ENCODE measurements at regions not wholly inside any gene's neighbourhood (a gene's known extent, or its start where the extent isn't known, plus 50 kb on each side); places are given as distances from the start of the nearest gene placed in this dataset.
"Not testable (repeated sequence)": the region's sequence is repeated elsewhere in the genome, so short reads cannot be mapped to it uniquely, and the experiment has no call there.

DNA sequence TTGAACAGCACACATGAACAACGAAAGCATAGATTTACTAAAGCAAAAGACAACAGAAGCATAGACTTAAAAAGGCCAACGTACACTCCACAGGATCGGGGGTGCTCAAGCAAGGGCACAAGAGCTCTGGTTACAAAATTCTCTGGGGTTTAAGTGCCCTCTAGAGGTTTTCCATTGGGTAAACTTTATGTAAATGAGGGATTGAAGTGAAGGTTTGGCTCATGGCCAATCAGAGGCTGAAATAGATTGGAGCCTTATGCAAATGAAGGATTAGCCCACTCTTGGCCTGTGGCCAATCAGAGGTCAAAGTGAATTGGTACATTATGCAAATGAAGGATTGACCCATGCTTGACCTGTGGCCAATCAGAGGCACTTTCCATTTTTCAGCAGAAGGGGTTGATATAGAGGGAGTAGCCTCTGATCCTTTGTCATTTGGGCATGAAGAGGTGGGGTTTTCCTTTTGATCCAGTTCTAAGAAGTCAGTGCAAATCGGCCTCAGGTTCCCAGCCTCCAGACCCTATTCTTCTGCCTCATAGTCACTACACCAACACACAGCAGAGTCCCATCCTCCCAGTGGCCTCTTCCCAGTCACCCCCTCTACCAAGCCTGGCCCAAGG is 244.9 kb downstream of the THBS2 start:
- Histone ChIP-seq H3K9me3 (ENCODE audit: control insufficient read depth, low read length) (peaks cover 3% of the 10 kb centered on the region), H3K36me3 (ENCODE audit: control insufficient read depth, insufficient read depth, low read length) (no peaks in the 10 kb centered on the region), H3K4me3 (ENCODE audit: extremely low read depth, insufficient read depth, low read length, poor library complexity, severe bottlenecking) (no peak overlapping the region), H3K27ac (ENCODE audit: low read depth, low read length, severe bottlenecking) (no peak overlapping the region), H3K4me1 (ENCODE audit: control insufficient read depth, insufficient read depth, low read length, poor library complexity, severe bottlenecking) (no peaks in the 10 kb centered on the region)
- WGBS, 2 experiments (ENCODE audit: insufficient coverage in 2 of 2) = 83 to 100% methylated on average over 2 to 3 of the region's 4 CpGs

DNA sequence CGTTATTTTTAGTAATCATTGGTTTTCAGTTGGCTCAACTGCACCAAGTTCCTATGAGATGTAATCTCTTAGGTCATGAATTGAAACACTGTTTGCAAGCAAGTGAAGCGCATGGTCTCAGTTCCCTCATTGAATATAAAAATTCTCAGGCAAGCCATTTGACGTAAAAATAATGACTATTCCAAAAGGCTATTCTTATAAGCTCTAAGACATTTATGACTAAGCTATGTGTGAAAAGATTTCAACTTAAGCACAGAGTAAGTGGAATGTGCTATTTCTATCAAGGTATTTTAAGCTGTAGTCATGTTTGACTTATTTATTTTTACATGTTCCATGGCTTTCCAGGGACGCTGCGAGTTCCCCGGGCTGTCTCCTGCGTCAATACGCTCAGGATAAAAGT is 248.5 kb downstream of the THBS2 start:
- Histone ChIP-seq H3K4me3 (ENCODE audit: extremely low read depth, insufficient read depth, low read length, poor library complexity, severe bottlenecking) (no peak overlapping the region), H3K27ac (ENCODE audit: low read depth, low read length, severe bottlenecking) (no peak overlapping the region), H3K4me1 (ENCODE audit: control insufficient read depth, insufficient read depth, low read length, poor library complexity, severe bottlenecking) (no peaks in the 10 kb centered on the region), H3K36me3 (ENCODE audit: control insufficient read depth, insufficient read depth, low read length) (no peaks in the 10 kb centered on the region), H3K9me3 (ENCODE audit: control insufficient read depth, low read length) (peaks cover 10% of the 10 kb centered on the region)
- WGBS, 2 experiments (ENCODE audit: insufficient coverage in 2 of 2) = 88 to 100% methylated on average over 1 of the region's 8 CpGs

DNA sequence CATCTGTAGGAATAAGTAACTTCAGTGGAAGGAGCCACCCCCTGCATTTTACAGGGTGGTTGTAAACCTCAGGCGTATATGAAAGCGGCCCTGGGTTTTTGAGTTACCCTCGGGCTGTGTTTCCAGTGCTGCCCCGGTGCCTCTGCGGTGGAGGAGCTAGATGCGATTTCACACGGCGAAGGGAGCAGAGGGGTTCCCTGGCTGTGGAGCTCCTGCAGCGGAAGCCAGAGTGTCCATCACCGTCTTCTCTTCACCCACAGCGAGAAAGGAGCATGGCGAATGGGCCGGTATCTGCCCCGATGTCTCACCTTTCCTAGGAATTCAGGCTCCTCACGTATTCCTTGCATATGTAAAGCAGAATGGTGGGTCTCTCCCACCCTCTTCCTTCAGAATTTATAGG is 253.6 kb downstream of the THBS2 start:
- H3K27ac ChIP-seq (ENCODE audit: low read depth, low read length, severe bottlenecking) = no peak overlapping the region
- no peak overlapping the region for H3K4me3 ChIP-seq (ENCODE audit: extremely low read depth, insufficient read depth, low read length, poor library complexity, severe bottlenecking)
- WGBS, 2 experiments (ENCODE audit: insufficient coverage in 2 of 2) = 91 to 96% methylated on average over 13 to 15 of the region's 15 CpGs
- H3K9me3 ChIP-seq (ENCODE audit: control insufficient read depth, low read length) = peaks cover 10% of the 10 kb centered on the region
- no peaks in the 10 kb centered on the region for H3K4me1 ChIP-seq (ENCODE audit: control insufficient read depth, insufficient read depth, low read length, poor library complexity, severe bottlenecking)
- H3K36me3 ChIP-seq (ENCODE audit: control insufficient read depth, insufficient read depth, low read length) = no peaks in the 10 kb centered on the region

DNA sequence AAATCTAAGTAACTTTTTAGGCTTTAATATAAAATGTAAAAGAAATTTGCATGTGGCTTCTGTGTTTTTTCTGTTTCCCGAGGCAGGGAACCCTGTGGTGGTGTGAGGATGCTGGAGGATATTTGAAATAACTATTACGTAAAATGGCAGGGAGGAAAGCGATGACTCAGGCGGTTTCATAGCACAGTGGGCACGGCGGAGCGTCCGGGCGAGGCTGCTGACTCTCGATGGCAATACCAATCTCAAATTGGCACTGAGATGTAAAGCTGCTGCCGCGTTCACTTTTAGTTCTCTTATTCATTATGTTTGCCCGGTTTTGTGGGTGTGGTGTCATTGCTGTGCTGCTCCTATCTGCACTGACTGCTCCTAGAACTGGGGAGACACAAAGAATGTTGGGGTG is 254.3 kb downstream of the THBS2 start:
- no peaks in the 10 kb centered on the region for H3K4me1 ChIP-seq (ENCODE audit: control insufficient read depth, insufficient read depth, low read length, poor library complexity, severe bottlenecking)
- 91 to 95% methylated on average over 10 to 13 of the region's 13 CpGs for WGBS, 2 experiments (ENCODE audit: insufficient coverage in 2 of 2)
- no peak overlapping the region for H3K27ac ChIP-seq (ENCODE audit: low read depth, low read length, severe bottlenecking)
- peaks cover 10% of the 10 kb centered on the region for H3K9me3 ChIP-seq (ENCODE audit: control insufficient read depth, low read length)
- no peaks in the 10 kb centered on the region for H3K36me3 ChIP-seq (ENCODE audit: control insufficient read depth, insufficient read depth, low read length)
- H3K4me3 ChIP-seq (ENCODE audit: extremely low read depth, insufficient read depth, low read length, poor library complexity, severe bottlenecking) = no peak overlapping the region

DNA sequence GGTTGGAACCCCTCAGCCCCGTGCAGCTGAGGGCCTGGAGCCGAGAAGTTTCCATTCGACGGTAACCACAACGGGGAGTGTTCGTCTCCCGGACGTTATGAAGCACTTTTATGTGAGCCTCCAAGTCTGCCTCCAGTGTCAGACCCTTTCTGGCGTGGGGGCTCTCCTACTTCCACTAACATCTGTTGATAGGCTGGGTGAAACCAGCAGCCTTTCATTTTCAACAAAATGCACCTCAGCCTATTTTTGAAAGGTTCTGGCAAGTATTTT is 257.4 kb downstream of the THBS2 start:
- Histone ChIP-seq H3K4me1 (ENCODE audit: control insufficient read depth, insufficient read depth, low read length, poor library complexity, severe bottlenecking) (no peaks in the 10 kb centered on the region), H3K27ac (ENCODE audit: low read depth, low read length, severe bottlenecking) (no peak overlapping the region), H3K36me3 (ENCODE audit: control insufficient read depth, insufficient read depth, low read length) (no peaks in the 10 kb centered on the region), H3K4me3 (ENCODE audit: extremely low read depth, insufficient read depth, low read length, poor library complexity, severe bottlenecking) (no peak overlapping the region), H3K9me3 (ENCODE audit: control insufficient read depth, low read length) (no peaks in the 10 kb centered on the region)
- WGBS, 2 experiments (ENCODE audit: insufficient coverage in 2 of 2) = 94 to 100% methylated on average over 9 of the region's 9 CpGs

DNA sequence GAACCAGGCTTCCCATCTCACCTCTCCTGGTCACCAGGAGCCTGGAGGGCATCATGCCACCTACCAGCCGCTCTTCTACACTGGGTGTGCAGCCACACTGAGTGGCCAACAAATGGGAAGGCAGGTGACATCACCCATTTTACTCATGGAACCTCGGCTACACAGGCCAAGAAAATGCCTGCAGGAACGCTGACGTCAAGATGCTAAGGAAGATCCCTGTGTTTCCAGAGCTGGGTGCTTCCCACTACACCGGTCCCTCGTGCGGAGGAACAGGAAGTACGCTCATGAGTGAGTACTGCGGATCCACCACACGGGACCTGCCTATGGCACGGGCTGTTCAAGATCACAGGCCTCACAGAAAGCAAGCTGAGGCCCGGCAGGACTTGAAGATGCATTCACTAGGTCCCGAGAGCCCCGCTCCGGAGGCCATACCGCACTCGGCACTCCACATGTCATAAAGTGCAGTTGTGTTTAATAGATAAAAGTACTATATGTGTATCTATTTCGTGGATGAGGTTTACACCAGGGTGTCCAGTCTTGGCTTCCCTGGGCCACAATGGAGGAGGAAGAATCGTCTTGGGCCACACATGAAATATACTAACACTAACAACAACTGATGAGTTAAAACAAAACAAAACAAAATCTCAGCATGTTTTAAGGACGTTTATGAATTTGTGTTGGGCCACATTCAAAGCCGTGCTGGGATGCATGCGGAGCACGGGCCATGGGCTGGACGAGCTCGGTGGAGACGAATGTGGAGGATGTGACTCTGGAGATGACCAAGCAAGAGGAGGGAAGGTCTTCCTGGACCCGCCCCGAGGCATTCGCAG is 257.9 kb downstream of the THBS2 start:
- Histone ChIP-seq H3K9me3 (ENCODE audit: control insufficient read depth, low read length) (no peaks in the 10 kb centered on the region), H3K4me3 (ENCODE audit: extremely low read depth, insufficient read depth, low read length, poor library complexity, severe bottlenecking) (no peak overlapping the region), H3K27ac (ENCODE audit: low read depth, low read length, severe bottlenecking) (no peak overlapping the region), H3K4me1 (ENCODE audit: control insufficient read depth, insufficient read depth, low read length, poor library complexity, severe bottlenecking) (no peaks in the 10 kb centered on the region), H3K36me3 (ENCODE audit: control insufficient read depth, insufficient read depth, low read length) (no peaks in the 10 kb centered on the region)
- 92 to 93% methylated on average over 21 to 29 of the region's 29 CpGs for WGBS, 2 experiments (ENCODE audit: insufficient coverage in 2 of 2)

DNA sequence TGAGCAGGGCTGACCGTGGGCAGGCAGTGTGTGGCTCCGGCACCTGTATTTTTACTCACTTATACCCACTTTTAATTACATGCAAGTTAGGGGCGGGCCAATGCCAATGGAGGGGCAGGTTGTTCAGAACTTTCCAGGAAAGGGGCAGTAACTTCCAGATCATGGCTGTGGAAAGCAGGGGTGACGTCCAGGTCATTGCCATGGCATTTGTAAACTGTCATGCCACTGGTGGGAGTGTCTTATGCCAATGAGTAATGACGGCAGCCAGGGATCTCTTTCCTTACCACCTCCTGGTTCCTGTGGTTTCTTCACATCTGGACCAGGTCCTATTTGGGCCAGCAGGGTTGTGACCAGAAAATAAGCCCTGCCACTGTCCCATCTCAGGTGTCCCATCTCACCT is 258.7 kb downstream of the THBS2 start:
- Histone ChIP-seq H3K4me3 (ENCODE audit: extremely low read depth, insufficient read depth, low read length, poor library complexity, severe bottlenecking) (no peak overlapping the region), H3K36me3 (ENCODE audit: control insufficient read depth, insufficient read depth, low read length) (no peaks in the 10 kb centered on the region), H3K9me3 (ENCODE audit: control insufficient read depth, low read length) (no peaks in the 10 kb centered on the region), H3K4me1 (ENCODE audit: control insufficient read depth, insufficient read depth, low read length, poor library complexity, severe bottlenecking) (no peaks in the 10 kb centered on the region), H3K27ac (ENCODE audit: low read depth, low read length, severe bottlenecking) (no peak overlapping the region)
- 83% methylated on average over 2 to 5 of the region's 5 CpGs for WGBS, 2 experiments (ENCODE audit: insufficient coverage in 2 of 2)

DNA sequence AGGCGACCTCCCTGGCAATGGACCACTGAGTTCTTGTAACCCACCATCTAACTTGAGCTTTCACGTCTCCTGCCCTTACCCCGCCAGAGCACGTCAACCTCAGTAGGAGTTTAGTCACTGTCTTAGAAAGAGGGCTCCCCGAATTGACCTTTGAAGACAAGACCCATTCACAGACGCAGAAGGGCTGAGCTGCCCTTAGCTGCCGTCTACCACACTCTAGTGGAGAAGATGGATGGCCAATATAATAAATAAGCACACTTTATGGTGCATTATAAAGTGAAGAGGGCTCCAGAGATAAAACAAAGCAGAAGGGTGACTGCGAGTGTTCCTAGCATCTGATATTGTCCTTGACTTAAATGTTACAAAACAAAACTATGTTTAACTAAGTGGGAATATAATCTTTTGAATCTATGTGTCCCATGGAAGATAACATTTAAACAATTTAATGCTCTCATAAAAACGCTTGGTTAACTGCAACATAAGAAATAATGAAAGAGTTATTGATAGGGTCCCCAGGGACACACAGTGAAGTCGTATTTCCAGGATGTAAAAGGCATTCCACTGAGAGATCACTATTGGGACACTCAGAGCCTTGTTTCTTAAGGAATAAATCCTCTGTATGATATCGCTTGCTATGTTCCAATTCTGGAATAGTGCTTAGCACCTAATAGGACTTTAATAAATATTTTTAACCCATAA is 261.1 kb downstream of the THBS2 start:
- no peak overlapping the region for H3K27ac ChIP-seq (ENCODE audit: low read depth, low read length, severe bottlenecking)
- 79 to 87% methylated on average over 3 to 6 of the region's 11 CpGs for WGBS, 2 experiments (ENCODE audit: insufficient coverage in 2 of 2)

DNA sequence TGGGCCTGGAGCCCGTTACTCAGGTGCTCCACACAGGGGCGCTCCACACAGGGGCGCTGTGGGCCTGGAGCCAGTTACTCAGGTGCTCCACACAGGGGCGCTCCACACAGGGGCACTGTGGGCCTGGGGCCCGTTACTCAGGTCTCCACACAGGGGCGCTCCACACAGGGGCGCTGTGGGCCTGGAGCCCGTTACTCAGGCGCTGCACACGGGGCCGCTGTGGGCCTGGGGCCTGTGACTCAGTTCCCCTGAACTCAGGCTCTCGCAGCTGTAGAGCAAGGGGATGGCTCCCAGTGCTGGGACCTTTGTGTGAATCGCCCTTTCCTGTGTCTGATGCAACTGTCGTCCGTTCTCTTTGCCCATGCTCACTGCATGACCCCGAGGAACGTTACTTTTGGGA is 262.0 kb downstream of the THBS2 start:
- not testable (repeated sequence) for H3K27ac ChIP-seq (ENCODE audit: low read depth, low read length, severe bottlenecking); H3K4me3 ChIP-seq (ENCODE audit: extremely low read depth, insufficient read depth, low read length, poor library complexity, severe bottlenecking); H3K36me3 ChIP-seq (ENCODE audit: control insufficient read depth, insufficient read depth, low read length); H3K4me1 ChIP-seq (ENCODE audit: control insufficient read depth, insufficient read depth, low read length, poor library complexity, severe bottlenecking); H3K9me3 ChIP-seq (ENCODE audit: control insufficient read depth, low read length)
- 87 to 94% methylated on average over 11 to 12 of the region's 17 CpGs for WGBS, 2 experiments (ENCODE audit: insufficient coverage in 2 of 2)

More for the DNA sequence above, 261.1 kb downstream of the THBS2 start:
- H3K4me3 ChIP-seq (ENCODE audit: extremely low read depth, insufficient read depth, low read length, poor library complexity, severe bottlenecking) = no peak overlapping the region
- H3K4me1 ChIP-seq (ENCODE audit: control insufficient read depth, insufficient read depth, low read length, poor library complexity, severe bottlenecking) = no peaks in the 10 kb centered on the region
- no peaks in the 10 kb centered on the region for H3K36me3 ChIP-seq (ENCODE audit: control insufficient read depth, insufficient read depth, low read length)
- H3K9me3 ChIP-seq (ENCODE audit: control insufficient read depth, low read length) = no peaks in the 10 kb centered on the region

DNA sequence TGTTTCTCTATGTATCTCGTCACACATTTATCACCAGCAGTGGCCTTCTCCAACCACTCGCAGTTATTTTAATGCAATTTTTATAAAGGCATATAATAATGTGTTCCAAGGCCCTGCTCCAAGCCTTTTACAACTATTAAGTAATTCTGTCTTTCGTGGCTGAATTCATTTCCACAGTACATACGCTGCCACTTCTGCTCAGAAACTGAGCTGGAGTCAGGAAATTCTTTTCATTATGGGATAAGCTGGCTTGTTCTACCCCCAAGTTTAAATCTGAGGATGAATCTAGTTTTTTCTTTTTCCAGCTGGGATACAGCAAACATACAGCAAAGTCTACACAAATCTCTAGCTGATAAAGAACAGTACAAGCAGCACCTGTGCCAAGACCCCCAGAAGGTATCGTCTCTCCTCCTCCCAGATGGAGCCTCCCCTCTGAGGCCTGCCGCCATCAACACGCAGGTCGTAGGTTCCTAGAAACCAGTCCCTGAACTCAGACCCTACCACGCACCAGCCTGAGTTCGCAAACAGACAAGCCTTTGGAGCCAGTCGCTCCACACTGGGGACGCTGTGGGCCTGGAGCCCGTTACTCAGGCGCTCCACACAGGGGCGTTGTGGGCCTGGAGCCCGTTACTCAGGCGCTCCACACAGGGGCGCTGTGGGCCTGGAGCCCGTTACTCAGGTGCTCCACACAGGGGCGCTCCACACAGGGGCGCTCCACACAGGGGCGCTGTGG is 263.5 kb downstream of the THBS2 start:
- Histone ChIP-seq H3K36me3 (ENCODE audit: control insufficient read depth, insufficient read depth, low read length) (no peaks in the 10 kb centered on the region), H3K27ac (ENCODE audit: low read depth, low read length, severe bottlenecking) (no peak overlapping the region), H3K4me1 (ENCODE audit: control insufficient read depth, insufficient read depth, low read length, poor library complexity, severe bottlenecking) (no peaks in the 10 kb centered on the region), H3K9me3 (ENCODE audit: control insufficient read depth, low read length) (no peaks in the 10 kb centered on the region), H3K4me3 (ENCODE audit: extremely low read depth, insufficient read depth, low read length, poor library complexity, severe bottlenecking) (no peak overlapping the region)
- 90 to 93% methylated on average over 6 to 11 of the region's 22 CpGs for WGBS, 2 experiments (ENCODE audit: insufficient coverage in 2 of 2)

All from mesodermal cell (in vitro differentiated cells).